GM19467 (cell line): ENCODE measurements at regions not wholly inside any gene's neighbourhood (a gene's known extent, or its start where the extent isn't known, plus 50 kb on each side); places are given as distances from the start of the nearest gene placed in this dataset.

ENCODE experiments used
- ATAC-seq: cut with Tn5 transposase; IDR thresholded peaks from one replicate; pipeline ENCODE4 v1.9.1; 2021; ENCODE audit warnings: mild to moderate bottlenecking, moderate library complexity; ENCODE audit not compliant: unreplicated experiment

DNA sequence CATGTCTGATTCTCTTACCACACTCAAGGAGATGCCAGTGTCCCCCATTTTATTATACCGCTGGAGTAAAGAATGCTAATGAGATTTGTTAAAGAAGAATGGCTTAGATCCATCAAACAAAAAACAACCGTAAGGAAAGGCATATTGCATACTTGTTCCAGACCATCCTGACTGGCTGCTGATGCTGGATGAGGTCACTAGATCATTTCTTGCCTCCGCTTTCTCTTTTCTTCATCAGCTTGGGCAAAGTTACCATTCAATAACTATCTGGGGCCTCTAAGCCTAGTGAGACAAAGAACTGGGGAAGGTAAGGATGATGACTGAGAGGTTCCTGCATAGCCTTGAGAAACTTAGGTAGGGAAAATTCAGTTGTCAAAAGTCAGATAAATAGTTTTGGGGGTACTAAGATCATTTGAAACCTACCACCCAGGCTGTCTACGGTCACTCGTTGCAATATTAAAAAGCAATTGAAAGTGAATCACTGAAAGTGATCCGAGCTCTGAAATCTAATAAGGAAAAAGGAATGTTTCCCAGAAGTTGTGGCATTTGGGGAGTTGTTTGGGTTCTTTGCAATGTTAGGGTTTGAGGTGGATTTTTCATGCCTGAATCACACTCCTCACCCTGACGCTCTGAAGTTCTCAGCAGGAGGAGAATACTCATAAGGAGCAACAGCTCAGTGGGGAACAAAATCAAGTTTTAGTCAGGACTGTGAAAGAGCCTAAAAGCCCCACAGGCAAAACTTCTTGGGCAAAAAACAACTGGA lies 176.8 kb downstream of the HHIPL2 start:
- ATAC-seq: no peak

DNA sequence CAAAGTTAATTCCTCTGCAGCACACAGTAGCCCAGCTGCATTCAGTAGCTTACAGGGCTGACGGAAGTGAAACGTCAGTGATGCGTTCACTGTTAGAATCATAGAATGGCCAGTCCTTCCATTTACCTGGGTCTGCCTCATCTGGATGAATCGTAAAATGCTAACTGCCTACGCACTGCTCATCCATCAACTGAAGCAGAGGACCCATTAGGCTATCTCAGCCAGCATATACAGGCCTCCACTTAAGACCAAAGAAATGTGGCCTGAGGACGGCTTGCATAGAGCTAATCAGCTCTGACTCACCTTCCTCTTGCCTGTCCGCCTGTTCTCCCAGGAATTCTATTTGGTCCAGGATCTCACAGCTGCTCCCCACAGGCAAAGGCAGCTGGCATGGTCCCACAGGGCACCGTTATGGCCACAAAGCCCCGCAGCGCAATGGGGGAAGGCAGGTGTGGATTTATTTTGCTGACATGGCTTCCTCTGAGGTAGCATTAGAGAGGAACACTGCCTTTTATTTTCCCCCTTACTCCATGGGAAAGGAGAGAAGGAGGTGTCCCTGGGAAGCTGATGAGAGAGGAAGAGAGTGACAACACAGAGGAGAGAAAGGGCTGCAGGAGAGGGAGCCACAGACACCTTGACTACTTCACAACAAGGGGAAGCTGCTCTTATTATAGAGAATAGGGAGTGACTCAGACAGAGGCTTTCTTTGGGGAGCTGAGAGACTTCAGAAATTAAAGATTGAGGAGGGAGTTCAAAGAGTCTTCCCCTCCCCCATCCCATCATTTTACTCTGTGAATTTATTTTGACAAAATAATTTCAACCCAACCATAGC lies 177.6 kb downstream of the HHIPL2 start:
- no peak for ATAC-seq

DNA sequence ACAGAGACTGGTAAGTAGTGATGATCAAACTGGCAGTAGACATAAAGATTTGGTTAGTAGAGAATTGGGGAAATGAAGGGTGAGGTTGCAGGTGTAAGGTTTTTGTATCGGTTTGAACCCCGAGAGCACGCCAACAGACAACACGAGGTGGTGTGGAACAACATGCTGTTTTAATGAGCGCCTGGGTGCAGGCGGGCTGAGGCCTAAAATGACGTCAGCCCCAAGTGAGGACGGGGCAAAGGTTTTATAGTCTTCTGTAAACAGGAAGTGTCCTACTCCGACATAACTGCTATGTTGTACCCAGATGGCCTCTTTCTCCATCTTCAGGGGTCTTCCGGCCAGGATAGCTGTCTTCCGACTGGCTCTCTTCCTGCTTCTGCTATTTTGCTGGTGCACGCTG lies 178.8 kb downstream of the HHIPL2 start:
- ATAC-seq: no peak

DNA sequence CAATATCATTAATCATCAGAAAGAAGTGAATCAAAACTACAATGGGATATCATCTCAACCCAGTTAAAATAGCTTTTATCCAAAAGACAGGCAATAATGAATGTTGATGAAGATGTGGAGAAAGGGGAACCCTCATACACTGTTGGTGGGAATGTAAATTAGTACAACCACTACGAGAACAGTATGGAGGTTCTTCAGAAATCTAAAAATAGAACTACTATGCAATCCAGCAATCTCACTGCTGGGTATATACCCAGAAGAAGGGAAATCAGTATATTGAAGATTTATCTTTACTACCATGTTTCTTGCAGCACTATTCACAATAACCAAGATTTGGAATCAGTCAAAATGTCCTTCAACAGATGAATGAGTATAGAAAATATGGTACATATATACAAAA lies 189.8 kb downstream of the HHIPL2 start:
- ATAC-seq: no peak

DNA sequence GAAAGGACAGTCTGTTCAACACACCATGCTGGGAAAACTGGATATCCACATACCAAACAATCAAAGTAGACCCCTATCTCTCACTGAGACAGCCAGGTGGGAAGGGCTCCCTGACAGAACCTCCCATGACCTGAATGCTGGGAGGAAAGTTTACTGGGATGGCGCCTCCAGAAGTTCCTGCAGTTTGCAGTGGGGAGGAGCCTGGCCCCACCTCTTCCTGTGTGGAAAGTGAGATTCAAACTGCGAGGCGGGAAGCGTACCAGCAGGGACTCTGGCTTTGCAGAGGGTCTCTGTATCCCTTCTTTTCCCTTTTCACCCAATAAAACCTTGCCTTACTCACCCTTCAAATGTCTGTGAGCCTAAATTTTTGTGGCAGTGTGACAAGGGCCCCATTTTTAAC lies 190.7 kb downstream of the HHIPL2 start:
- no peak for ATAC-seq

DNA sequence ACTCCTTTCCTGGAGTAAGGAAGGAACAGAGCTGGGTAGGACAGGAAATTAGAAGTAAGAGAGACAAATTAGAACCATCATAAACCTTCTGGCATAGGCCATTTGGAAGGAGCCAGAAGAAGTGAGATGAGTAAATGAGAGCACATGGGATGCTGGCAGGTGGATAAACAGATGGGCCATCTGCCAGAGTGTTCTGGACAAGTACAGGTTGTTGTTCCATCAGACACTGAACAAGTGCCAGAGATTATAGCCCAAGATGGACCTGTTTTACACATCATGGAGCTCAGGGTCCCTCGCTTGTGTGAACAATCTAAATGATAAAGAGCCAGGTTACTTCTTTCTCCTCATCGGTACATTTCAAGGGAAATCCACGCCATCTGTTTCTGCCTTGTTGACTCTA lies 200.3 kb downstream of the HHIPL2 start:
- ATAC-seq: no peak

DNA sequence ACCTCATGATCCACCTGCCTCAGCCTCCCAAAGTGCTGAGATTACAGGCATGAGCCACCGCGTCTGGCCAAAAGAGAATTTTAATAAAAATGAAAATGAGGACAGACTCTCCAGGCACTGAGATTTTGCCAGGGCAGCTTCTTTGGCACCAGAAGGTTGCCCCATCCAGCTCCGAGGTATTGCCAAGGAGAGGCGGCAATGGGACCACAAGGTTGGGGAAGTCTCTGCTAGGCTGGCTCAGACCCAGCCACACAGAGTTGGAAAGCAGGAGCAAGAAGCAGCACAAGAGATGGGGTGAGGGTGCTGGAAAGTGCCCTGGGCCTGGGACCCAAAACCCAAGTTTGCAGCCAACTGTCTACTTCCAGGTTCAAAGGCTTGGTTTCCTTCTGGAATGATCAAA lies 200.9 kb downstream of the HHIPL2 start:
- ATAC-seq: no peak

DNA sequence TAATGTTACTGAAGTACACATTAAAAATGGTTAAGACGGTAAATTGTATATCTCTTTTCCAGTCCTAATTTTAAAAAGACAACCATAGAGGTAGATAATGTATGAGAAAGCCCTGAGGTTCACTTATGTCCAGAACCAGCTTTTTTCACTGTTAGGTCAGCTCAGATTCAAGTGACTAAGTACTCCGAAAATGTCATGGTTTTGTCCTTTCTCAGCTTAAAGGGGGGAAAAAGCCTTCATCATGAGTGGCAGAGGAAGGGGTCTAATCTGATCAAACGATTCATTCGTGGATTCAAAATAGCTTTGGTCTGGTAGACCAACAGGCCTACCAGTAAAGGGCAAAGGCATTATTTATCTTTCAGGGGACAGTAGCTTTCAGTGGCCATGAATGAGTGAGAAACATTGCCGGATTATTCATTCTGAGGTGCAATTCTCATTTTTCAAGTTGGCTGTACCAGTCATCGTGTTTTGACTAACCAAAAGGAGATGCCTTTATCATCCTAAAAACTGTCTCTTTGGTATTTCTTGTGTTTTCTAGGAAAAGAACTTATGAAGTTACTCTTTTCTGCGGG lies 208.4 kb downstream of the HHIPL2 start:
- ATAC-seq: no peak

DNA sequence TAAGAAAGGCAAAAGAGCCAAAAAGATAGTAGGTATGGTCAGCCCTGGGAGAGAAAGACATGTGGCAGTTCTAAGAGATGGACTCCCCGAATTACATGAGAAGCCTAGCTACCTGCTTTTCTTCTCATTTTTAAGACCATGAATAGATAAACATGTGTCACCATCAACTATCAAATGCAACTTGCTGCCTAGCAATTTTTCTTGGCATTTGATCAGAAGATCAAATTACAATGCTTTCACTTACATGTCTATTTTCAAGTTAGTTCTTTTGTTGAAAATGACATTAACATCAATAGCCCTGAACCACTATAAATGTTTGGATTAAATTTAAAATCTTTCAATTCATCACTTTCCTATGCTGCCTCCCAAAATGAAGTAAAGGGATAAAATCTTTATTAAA lies 212.3 kb downstream of the HHIPL2 start:
- no peak for ATAC-seq

DNA sequence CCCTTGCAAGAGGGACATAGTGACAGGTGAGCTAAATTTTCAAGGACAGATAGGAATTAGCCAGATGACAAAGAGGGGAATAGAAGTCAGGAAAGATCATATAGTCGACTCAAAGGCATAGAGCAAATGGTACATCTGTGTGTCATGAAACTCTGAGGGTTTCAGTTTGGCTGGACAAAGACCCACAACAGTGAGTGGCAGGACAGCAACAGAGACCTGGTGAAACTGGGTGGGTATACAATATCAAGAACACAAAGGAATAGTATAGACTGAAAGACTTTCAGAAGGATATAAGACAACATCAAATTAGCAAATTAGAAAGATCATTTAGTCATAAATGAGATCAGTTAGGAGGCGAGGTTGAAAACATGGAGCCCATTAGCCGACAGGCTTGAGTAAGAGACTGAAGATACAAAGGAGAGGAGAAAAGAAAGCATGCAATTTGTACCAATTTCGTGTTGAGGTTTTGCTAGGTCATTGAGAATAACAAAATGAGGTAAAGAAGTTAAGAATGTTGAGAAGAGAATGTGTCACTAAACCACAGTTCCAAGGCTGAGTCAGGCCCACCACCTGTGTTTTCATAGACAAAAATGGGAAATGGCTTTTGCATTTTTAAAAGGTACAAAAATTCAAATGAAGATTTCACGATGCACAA lies 213.8 kb downstream of the HHIPL2 start:
- ATAC-seq: no peak

GRCh38 chr1:222331765-222332164 lies 216.1 kb downstream of the HHIPL2 start:
- ATAC-seq: no peak

GRCh38 chr1:222331340-222331739 lies 216.6 kb downstream of the HHIPL2 start:
- ATAC-seq: no peak

GRCh38 chr1:222329493-222330045 lies 218.3 kb downstream of the HHIPL2 start:
- no peak for ATAC-seq

GRCh38 chr1:222326710-222327036 lies 221.2 kb downstream of the HHIPL2 start:
- ATAC-seq: no peak

DNA sequence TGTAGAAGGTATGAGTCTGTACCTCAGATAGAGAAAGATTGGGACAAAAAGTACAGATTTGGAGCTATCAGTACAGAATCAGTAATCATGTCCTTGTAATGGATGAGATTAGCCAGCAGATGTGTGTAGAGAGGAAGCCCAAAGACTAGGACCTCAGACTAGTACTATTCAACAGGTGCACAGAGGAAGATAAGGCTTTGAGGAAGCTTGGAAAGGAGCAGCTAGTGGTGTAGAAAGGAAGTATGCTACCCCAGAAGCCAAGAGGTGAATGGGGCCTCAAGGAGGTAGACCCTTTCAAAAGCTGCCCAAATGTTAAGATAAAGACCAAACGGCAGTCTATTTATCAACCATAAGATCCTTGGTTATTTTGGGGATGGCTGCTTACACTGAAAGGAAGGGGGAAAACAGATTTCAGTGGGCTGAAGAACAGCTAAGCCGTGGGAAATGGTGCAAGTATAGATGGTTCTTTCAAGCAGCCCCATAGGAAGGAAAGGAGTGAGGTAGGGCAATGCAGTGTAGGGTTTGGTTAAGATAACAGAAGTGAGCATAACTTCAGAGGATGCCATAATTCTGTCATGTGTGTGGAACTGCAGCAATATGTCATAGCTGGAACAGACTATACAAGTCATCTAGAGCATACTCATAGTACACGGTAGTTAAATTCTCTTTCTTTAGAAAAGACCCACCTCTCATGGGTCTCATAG lies 221.7 kb downstream of the HHIPL2 start:
- no peak for ATAC-seq

DNA sequence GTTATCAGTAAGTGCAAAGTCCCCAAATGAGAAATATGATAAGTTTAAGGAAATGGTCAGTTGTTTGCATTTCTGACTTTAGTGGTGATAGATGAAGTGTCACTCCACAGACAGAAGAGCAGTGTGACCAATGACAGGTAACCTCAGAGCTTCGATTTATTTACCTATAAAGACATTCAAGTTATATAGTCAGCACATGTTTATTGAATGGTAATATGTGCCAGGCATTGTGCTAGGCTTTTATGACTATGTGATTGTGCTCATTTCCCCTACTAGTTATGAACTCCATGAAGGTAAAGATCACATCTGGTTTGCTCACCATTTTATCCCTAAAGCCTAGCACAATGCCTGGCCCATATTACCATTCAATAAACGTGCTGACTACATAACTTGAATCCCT lies 222.4 kb downstream of the HHIPL2 start:
- no peak for ATAC-seq

- no peak for ATAC-seq
Observed at GRCh38 chr1:222314839-222315238, 233.1 kb downstream of the HHIPL2 start.

GRCh38 chr1:222310836-222311235 lies 237.1 kb downstream of the HHIPL2 start:
- ATAC-seq: no peak

DNA sequence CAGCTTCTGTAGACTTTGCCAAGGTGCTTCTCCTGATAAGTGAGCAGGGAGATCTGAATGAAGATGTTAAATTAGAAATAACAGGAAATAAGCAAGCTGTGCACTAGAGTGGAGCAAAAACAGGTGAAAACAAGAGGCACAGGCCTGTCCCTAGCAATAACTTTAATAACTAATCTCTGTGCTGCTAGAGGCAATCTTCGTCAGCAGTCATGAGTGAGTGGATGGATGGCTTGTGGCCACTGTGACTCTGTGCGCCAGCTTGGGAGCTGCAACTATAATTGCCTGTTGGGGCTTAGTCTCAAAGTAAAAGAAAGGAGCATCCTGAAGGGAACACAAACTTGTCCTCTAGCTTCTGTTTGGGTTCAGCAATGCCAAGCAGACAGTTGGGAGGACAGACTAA lies 240.3 kb downstream of the HHIPL2 start:
- ATAC-seq: no peak

GRCh38 chr1:222306512-222306911 lies 241.4 kb downstream of the HHIPL2 start:
- no peak for ATAC-seq

- no peak for ATAC-seq
Observed at GRCh38 chr1:222306011-222306410, 241.9 kb downstream of the HHIPL2 start.
